K562 (cell line): ENCODE measurements at regions not wholly inside any gene's neighbourhood (a gene's known extent, or its start where the extent isn't known, plus 50 kb on each side); places are given as distances from the start of the nearest gene placed in this dataset.

ENCODE experiments used
- ATAC-seq: fragments of 200-7000 bp; cut with Tn5 transposase; 3 replicates; pipeline ENCODE4 v1.9.1; 2020; ENCODE audit warnings: moderate library complexity
- BruUV-seq: library from RNA; stranded (reverse); fragments of 400-500 nt; replicated peaks from 2 replicates; lab custom pipeline; 2021; lab: Mats Ljungman, UMichigan
- CTCF ChIA-PET: fragments of 300-600 bp; formaldehyde crosslinking; extraction: SDS; loops from one replicate; lab custom pipeline; 2021; ENCODE audit warnings: low intra/inter-chr PET ratio; lab: Yijun Ruan, JAX
- POLR2A ChIA-PET: fragments of 300-600, 350-650 bp; sonication (Branson Sonifier 250); formaldehyde crosslinking; extraction: SDS; loops from one replicate; lab custom pipeline; 2021; ENCODE audit warnings: antibody characterized with exemption, inconsistent platforms; lab: Yijun Ruan, JAX
- DNase-seq, 4 experiments: peaks; one replicate each; pipeline versions ENCODE4 v3.0.0 to v3.0.0-alpha.2; 2011 to 2018; ENCODE audit warnings: low spot score in 3 of 4, mixed read lengths in 3 of 4; ENCODE audit errors: extremely low read depth in 1 of 4
- FAIRE-seq: peaks from 2 replicates; lab custom pipeline; 2011; peaks lifted over from hg19 to GRCh38; lab: Jason Lieb, UNC
- H2AFZ ChIP-seq: 2 replicates; pipeline ENCODE4 v1.6.0; 2011; ENCODE audit warnings: low read depth, low read length, control low read depth, inconsistent platforms
- H3K27ac ChIP-seq: fragments of 200-600 bp; 3 replicates; pipeline ENCODE4 v1.8.0; 2011; ENCODE audit warnings: low read depth, mild to moderate bottlenecking, control low read depth, inconsistent platforms, low read length, moderate library complexity, mixed read lengths; ENCODE audit errors: extremely low read depth
- H3K27me3 ChIP-seq, 2 experiments: fragments of 300-600 bp in 1 of 2; 2 replicates in 1 of 2; 3 replicates in 1 of 2; pipeline versions ENCODE4 v1.6.0 to v1.8.0; 2011; ENCODE audit warnings: inconsistent platforms in 2 of 2, low read length in 2 of 2, mild to moderate bottlenecking in 1 of 2, mixed read lengths in 1 of 2, moderate library complexity in 1 of 2; ENCODE audit not compliant: control insufficient read depth in 2 of 2, insufficient read depth in 2 of 2
- H3K36me3 ChIP-seq: fragments of 300-600 bp; 3 replicates; pipeline ENCODE4 v1.8.0; 2011; ENCODE audit warnings: mild to moderate bottlenecking, low read length, inconsistent platforms; ENCODE audit not compliant: control insufficient read depth, insufficient read depth
- H3K4me1 ChIP-seq, 2 experiments: fragments of 200-600 bp in 1 of 2; replicated peaks in 1 of 2; 2 replicates in 1 of 2; 3 replicates in 1 of 2; pipeline versions ENCODE4 v1.5.1 to v1.8.0; 2011; ENCODE audit warnings: inconsistent platforms in 2 of 2, low read length in 2 of 2, mild to moderate bottlenecking in 1 of 2, mixed read lengths in 1 of 2, moderate library complexity in 1 of 2; ENCODE audit not compliant: control insufficient read depth in 2 of 2, insufficient read depth in 2 of 2
- H3K4me2 ChIP-seq: 2 replicates; pipeline ENCODE4 v1.6.1; 2011; ENCODE audit warnings: low read length, control low read depth, inconsistent platforms, mixed read lengths; ENCODE audit not compliant: insufficient read depth
- H3K4me3 ChIP-seq: fragments of 200-600 bp; sonication (generic), shearing (Covaris generic); 2 replicates; pipeline ENCODE4 v1.5.1; 2016; ENCODE audit warnings: control low read depth, inconsistent platforms
- H3K79me2 ChIP-seq: fragments of 200-600 bp; 3 replicates; pipeline ENCODE4 v1.8.0; 2011; ENCODE audit warnings: low read length, inconsistent platforms; ENCODE audit not compliant: control insufficient read depth, insufficient read depth
- H3K9ac ChIP-seq, 2 experiments: 2 replicates each; pipeline versions ENCODE4 v1.6.0 to v1.6.1; 2011; ENCODE audit warnings: low read depth in 2 of 2, low read length in 2 of 2, control low read depth in 1 of 2, inconsistent platforms in 1 of 2, mild to moderate bottlenecking in 1 of 2, mixed read lengths in 1 of 2; ENCODE audit not compliant: insufficient read depth in 1 of 2
- H3K9me1 ChIP-seq: one replicate; pipeline ENCODE4 v1.6.0; 2011; ENCODE audit warnings: inconsistent platforms, mild to moderate bottlenecking, low read length, moderate library complexity; ENCODE audit not compliant: control insufficient read depth, insufficient read depth
- H3K9me3 ChIP-seq: replicated peaks from 2 replicates; pipeline ENCODE4 v1.5.1; 2011; ENCODE audit warnings: low read depth, low read length, inconsistent platforms; ENCODE audit not compliant: control insufficient read depth, insufficient read depth
- H4K20me1 ChIP-seq: replicated peaks from 2 replicates; pipeline ENCODE4 v1.6.1; 2011; ENCODE audit warnings: low read length, inconsistent platforms, mixed read lengths; ENCODE audit not compliant: control insufficient read depth, insufficient read depth
- CCNT2 ChIP-seq: IDR thresholded peaks from 2 replicates; pipeline ENCODE4 v1.6.1; 2011; ENCODE audit warnings: borderline replicate concordance, low read depth, mild to moderate bottlenecking, moderate library complexity, mixed read lengths, low read length; ENCODE audit not compliant: insufficient read length; ENCODE audit errors: extremely low read depth
- MBD2 ChIP-seq: sonication (generic); IDR thresholded peaks from 2 replicates; pipeline ENCODE4 v1.6.1; 2016; ENCODE audit warnings: low read depth, borderline replicate concordance
- POLR2A ChIP-seq: fragments of 450-650 bp; conservative IDR thresholded peaks from 2 replicates; pipeline ENCODE4 v1.6.1; 2016
- RBM22 ChIP-seq: fragments of 200-400 bp; formaldehyde crosslinking; IDR thresholded peaks from 2 replicates; pipeline ENCODE4 v1.6.1; 2018; ENCODE audit warnings: low read length, low read depth; ENCODE audit not compliant: poor library complexity, severe bottlenecking
- WGBS: fragments of 100-300 bp; shearing (Covaris generic); methylation state at CpG from one replicate; pipeline ENCODE4 v1.1.6; 2016; ENCODE audit warnings: low coverage, mixed read lengths; ENCODE audit not compliant: insufficient coverage; ENCODE audit errors: missing lambda C conversion rate; 5-methylcytosine and 5-hydroxymethylcytosine counted together
- in situ Hi-C: fragments of 300-500 bp; cut with MboI; formaldehyde crosslinking; loops from 4 replicates; pipeline ENCODE4 v1.15.0; 2018; ENCODE audit warnings: inconsistent platforms, mixed read lengths
- intact Hi-C: fragments of 100-400 bp; cut with micrococcal nuclease; formaldehyde crosslinking; loops from 2 replicates; pipeline ENCODE4 v1.14.2; 2022
- TF ChIP-seq, protein P1 (sequence below): sonication (generic); formaldehyde crosslinking; IDR thresholded peaks from 2 replicates; pipeline ENCODE4 v1.8.1; 2023; ENCODE audit warnings: mild to moderate bottlenecking, missing genetic modification reagents, moderate library complexity

DNA sequence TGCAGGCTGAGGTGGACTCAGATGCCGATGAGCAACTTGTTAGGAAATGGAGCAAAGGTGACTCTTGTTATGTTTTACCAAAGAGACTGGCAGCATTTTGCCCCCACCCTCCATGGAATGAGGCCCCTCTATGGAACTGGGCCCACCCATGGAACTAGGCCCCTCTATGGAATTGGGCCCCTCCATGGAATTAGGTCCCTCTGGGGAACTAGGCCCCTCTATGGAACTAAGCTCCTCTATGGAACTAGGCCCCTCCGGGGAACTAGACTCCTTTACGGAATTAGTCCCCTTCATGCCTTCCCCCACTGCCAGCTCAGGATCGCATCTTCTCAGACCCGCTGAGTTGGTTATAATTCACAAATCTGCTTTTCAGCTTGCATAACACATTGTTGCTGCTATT lies 144.9 kb downstream of the THBS2 start:
- Histone ChIP-seq H2AFZ (no peak overlapping the region), H3K9ac (no peak overlapping the region), H3K9me3 (no peaks in the 10 kb centered on the region), H3K27ac (no peak overlapping the region), H3K4me2 (no peak overlapping the region), H3K79me2 (no peaks in the 10 kb centered on the region), H3K9me1 (no peaks in the 10 kb centered on the region), H3K4me3 (no peak overlapping the region), H3K36me3 (no peaks in the 10 kb centered on the region), H3K4me1 (no peaks in the 10 kb centered on the region), H4K20me1 (no peaks in the 10 kb centered on the region), H3K27me3 (0 out of 5 replicates have a peak, but pooled peaks cover 0 to 2% of the 10 kb centered on the region in 2 experiments)
- no peak for DNase-seq
- in situ Hi-C loops (no loop called here), intact Hi-C loops (no loop called here)
- no peak for ATAC-seq
- 0% methylated on average over 5 of the region's 5 CpGs for WGBS
- CTCF ChIA-PET: no interaction called here
- BruUV-seq: no TSS peak
- no peak for TF ChIP-seq POLR2A
- TF ChIP-seq MBD2: no peak
- TF ChIP-seq, protein P1, sequence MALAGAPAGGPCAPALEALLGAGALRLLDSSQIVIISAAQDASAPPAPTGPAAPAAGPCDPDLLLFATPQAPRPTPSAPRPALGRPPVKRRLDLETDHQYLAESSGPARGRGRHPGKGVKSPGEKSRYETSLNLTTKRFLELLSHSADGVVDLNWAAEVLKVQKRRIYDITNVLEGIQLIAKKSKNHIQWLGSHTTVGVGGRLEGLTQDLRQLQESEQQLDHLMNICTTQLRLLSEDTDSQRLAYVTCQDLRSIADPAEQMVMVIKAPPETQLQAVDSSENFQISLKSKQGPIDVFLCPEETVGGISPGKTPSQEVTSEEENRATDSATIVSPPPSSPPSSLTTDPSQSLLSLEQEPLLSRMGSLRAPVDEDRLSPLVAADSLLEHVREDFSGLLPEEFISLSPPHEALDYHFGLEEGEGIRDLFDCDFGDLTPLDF: no peak
- POLR2A ChIA-PET: no interaction called here
- no peak for FAIRE-seq

- H2AFZ ChIP-seq: no peak overlapping the region
- no peak overlapping the region for H3K4me2 ChIP-seq
- in situ Hi-C loops: no loop called here
- 13% methylated on average over 2 of the region's 2 CpGs for WGBS
- POLR2A ChIA-PET: no interaction called here
- H3K27me3 ChIP-seq: no peaks in the 10 kb centered on the region
- intact Hi-C loops: no loop called here
- no peak overlapping the region for H3K27ac ChIP-seq
- CTCF ChIA-PET: no interaction called here
- no peak overlapping the region for H3K4me3 ChIP-seq
- no peak overlapping the region for H3K9ac ChIP-seq
- H3K9me1 ChIP-seq: no peaks in the 10 kb centered on the region
- no peaks in the 10 kb centered on the region for H3K79me2 ChIP-seq
- H3K9me3 ChIP-seq: no peaks in the 10 kb centered on the region
- no peaks in the 10 kb centered on the region for H4K20me1 ChIP-seq
- DNase-seq: no peak
- ATAC-seq: no peak
- BruUV-seq: no TSS peak
- FAIRE-seq: no peak
- no peaks in the 10 kb centered on the region for H3K36me3 ChIP-seq
- H3K4me1 ChIP-seq: no peaks in the 10 kb centered on the region
- TF ChIP-seq RBM22 (no peak), CCNT2 (no peak)
These were observed 147.5 kb downstream of the THBS2 start for GRCh38 chr6:169106176-169106575.
